ENCODE measurements at regions not wholly inside any gene's neighbourhood (a gene's known extent, or its start where the extent isn't known, plus 50 kb on each side); places are given as distances from the start of the nearest gene placed in this dataset.

- TF ChIP-seq, protein P1, sequence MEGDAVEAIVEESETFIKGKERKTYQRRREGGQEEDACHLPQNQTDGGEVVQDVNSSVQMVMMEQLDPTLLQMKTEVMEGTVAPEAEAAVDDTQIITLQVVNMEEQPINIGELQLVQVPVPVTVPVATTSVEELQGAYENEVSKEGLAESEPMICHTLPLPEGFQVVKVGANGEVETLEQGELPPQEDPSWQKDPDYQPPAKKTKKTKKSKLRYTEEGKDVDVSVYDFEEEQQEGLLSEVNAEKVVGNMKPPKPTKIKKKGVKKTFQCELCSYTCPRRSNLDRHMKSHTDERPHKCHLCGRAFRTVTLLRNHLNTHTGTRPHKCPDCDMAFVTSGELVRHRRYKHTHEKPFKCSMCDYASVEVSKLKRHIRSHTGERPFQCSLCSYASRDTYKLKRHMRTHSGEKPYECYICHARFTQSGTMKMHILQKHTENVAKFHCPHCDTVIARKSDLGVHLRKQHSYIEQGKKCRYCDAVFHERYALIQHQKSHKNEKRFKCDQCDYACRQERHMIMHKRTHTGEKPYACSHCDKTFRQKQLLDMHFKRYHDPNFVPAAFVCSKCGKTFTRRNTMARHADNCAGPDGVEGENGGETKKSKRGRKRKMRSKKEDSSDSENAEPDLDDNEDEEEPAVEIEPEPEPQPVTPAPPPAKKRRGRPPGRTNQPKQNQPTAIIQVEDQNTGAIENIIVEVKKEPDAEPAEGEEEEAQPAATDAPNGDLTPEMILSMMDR (conservative IDR thresholded peaks at IDR 0.05; ENCODE audit: low read length) = no peak
- no peak for TF ChIP-seq EZH2phosphoT487 (IDR thresholded peaks at IDR 0.05; ENCODE audit: borderline replicate concordance)
Measured at GRCh38 chr3:162538906-162539305, 1042.3 kb downstream of the OTOL1 start.

All from Loucy (cell line).